GM21526 (cell line): ENCODE measurements at regions not wholly inside any gene's neighbourhood (a gene's known extent, or its start where the extent isn't known, plus 50 kb on each side); places are given as distances from the start of the nearest gene placed in this dataset.
"Not testable (repeated sequence)": the region's sequence is repeated elsewhere in the genome, so short reads cannot be mapped to it uniquely, and the experiment has no call there.

Source experiments
- ATAC-seq: cut with Tn5 transposase; IDR thresholded peaks from one replicate; pipeline ENCODE4 v1.9.1; 2021; ENCODE audit warnings: moderate library complexity; ENCODE audit not compliant: unreplicated experiment, low FRiP score

DNA sequence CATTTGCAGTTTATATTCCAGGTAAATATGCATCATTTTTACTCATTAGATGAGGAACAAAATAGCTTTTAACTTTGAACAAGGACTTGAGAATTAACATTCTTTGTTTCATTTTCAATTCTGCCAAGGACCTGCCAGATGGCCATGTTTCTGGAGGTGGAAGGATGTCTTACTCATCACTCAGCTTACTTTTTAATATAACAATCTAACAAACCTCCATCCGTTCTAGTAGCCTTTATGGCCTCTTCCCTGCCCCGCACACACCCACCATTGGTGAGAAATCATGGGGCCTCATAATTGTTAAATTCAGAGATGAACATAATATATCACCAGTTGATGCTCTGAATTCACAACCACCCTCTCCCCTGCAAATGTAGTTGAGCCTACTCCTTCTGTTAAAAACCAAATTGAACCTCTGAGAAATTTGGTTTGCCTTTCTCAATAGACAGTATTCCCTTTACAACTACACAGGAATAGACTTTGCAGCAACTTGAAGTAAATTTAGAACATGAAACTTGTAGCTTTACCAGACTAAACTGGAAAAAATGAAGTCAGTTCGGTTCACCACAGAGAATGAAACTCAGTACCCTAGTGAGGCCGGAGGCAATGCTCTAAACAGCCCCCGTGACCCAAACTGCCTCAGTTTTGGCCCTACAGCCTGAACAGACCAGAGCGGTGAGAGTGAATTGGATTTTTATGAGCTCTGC lies 50.1 kb upstream of the ACSL4 start:
- peak; percentile 81 for ATAC-seq

DNA sequence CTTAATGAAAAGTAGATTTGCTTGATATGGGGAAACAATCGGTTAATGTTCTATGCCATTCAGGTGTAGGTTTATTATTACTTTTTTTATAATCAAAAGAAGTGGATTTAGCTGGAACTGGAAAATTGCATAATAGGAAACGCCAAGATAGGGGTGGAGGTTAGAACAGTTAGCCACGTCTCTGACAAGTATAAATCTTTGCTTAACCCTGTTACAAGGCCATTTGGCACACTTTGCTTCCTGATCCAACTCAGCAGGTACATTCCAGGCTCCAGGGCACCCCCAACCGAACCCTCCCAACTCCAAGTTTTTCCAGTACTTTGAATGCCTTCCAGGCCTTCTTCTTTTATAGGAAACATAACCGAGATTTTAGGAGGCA lies 50.6 kb upstream of the ACSL4 start:
- no peak for ATAC-seq

DNA sequence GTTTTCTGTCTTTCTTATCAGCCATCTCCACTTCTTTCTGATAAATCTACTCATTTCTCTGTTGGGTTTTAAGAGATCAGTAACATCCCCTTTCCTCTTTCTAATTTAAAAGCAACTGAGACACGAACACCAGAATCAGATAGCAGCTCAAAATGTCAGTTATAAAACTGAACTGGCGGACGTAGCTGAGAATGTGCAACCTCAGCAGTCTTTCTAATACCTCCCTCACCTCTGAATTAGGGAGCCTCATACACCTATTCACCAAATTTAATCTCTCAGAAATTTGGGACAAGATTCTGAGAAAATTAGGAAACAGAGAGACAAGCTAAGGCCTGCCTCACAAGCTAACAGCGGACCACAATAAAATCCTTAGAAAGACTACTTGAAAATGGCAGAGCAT lies 52.0 kb upstream of the ACSL4 start:
- no peak for ATAC-seq

DNA sequence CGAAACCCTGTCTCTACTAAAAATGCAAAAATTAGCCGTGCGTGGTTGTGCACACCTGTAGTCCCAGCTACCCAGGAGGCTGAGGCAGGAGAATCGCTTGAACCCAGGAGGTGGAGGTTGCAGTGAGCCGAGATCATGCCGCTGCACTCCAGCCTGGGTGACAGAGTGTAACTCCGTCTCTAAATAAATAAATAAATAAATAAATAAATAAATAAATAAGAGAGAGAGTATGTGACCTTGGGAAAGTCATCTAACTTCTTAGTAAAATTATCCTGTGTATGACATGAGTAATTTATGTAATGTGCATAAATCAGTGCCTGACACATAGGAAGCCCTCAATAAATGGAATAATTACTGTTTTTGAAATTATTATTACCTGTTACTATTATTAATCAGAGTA lies 57.5 kb upstream of the ACSL4 start:
- not testable (repeated sequence) for ATAC-seq

DNA sequence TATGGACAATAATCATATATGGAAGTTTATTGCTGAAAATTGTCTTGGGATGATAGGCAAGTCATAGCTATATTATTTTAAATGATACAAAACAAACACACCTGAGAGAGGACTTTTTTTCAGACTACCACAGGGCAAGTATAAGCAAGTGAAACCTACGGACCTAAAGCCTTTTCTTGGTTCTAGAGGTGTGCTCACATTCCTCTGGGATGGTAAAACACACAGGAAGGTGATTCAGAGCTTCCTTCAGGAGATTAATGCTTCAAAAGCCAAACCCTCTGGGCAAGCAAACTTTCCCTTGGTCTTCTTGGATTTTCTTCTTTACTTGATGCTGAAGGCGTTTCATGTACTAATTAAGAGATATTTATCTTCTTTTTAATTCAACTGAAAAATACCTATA lies 60.1 kb upstream of the ACSL4 start:
- no peak for ATAC-seq

DNA sequence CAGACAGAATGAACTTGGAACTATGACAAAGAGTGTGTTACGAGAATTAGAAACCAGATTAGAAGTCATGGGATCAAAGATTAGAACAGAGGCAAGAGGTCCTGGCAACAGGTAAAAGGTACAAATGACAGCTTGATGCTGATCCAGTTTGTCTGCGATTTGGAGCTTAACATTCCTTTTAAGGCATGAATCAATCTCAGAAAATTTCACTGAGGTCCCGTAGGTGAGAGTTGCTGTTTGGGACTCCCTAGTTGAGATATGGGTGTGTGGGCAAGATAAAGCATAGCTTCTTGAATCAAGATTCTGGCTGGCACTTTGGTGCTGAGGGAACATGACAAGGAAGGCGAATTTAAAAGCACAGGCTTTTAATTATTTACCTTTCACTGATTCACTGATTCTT lies 62.6 kb upstream of the ACSL4 start:
- ATAC-seq = no peak

DNA sequence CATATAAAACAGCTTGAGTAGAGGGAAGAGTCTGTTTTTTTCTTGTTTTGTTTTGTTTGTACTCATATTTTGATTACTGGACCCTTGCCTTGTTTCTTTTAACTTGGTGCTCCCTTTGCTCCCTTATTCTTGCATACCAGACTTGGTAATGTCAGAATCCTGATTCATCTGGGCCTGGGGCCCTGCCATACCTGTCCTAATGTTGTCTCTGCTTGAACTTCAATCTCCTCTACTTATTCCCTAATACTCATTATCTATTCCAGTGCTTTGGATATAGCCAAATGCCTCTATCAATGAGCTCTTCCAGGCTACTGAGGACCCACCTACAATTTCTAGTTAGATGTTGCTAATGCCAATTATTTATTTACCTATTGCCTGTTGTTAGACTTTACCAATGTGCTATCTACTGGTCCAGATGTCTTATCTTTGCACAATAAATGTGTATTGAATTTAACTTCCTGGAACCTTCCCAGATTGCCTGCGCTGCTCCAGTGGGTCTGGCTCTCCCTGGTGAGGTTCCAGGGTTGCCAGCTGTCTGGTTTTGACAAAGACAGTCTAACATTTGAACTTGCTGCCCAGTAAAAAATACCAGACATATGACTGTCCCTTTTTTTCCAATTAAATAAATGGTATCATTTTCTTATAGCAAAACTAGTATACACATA lies 64.4 kb upstream of the ACSL4 start:
- ATAC-seq = no peak

DNA sequence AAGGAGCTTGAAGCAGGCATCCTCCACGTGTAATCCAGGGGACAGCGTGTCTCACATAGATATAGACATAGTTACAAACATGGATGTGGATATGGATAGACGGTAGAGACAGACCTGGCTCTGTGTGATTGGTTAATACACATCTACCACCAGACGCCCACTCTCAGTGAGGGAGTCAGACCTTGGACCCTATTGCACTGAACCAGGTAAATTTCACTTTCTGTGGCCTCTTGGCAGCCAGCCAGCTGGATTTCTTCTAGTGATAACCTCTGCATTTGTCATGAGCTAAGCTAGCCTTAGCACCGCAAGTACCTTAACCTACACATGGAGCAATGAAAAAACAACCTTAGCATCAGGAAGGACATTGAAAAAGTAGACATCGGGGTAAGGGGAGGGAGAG lies 79.2 kb upstream of the ACSL4 start:
- ATAC-seq = no peak

DNA sequence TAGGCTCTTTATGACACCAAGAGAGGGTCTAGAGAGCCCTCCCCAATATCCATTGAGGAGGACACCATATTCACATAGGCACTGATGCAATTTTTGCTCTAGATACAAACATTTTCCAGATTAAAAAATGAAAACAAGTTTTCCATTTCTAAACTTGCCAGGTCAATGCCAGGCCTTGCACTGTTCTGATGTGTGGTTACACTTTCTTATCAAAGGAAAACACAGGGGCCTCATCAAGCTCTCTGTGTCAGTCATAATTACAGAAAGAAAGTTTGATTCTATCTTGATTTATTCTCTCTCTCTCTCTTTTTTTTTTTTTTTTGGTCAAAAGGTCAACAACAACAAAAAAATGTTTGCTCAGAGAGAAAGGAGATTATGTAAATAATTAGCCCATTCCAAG lies 80.2 kb upstream of the ACSL4 start:
- no peak for ATAC-seq

DNA sequence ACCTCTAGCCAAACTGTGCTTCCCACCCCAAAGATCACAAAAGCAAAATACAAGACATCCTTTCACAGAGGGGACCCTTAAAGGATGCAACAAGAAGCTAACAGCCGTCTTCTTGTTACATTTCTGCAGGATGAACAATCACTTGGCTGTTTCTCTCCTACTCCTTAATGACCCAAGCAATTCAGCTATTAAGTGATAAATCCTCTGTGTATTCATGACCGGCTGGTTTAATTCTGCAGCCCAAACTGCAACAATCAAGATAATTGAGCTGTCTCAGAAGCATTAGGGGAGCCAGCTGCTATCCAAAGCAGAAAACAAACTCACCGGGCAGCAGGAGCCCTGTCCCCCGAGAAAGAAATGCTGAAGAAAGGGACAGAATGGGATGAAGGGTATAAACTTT lies 85.9 kb upstream of the ACSL4 start:
- ATAC-seq = no peak

DNA sequence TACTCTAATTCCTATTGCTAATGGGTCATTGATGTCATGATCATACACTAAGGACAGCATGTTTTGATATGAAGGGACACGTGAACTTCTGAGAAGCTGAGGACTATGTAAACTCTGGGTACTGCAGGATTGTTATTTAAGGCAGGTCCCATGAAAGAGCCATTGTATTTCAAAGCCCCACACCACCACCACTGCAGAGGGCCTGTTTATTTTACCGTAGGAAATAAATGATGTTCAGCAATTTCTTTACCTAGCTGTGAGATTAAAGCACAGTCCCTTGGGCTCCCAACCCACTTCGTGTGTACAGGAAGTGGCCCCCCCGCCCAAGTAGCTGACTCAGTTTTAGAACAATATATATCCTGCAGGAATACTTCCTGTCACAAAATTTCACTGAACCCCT lies 89.8 kb upstream of the ACSL4 start:
- no peak for ATAC-seq

DNA sequence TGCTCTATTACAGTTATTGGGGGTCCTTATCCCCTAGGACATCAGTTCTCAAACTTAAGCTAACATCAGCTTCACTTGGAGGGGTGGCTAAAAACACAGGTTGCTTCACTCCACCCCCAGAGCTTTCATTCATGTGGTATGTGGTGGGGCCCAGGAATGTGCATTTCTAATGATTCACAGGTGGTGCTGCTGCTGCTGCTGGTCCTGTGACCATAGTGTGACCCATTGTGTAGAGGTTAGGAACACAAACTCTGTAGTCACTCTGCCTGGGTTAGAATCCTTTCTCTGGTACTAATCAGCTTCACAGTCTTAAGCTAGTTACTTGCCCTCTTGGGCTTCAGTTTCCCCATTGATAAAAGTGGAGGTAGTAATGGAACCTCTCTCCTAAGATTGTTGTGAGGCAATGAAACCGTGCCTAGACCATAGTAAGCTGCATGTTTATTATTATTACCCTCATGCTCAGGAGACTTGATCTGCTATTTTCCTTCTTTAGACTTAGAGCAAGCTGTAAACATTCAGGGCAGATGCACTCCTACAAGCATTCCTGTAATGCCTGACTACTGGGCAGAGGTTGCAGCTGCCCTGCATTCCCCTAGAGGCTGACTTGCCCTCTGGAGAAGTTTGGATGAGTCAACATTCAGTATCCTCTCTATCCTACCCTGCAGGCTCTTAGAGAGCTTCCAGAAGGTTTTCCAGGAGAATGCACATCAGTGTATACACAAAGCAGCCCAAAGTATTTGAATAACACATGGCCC lies 94.1 kb upstream of the ACSL4 start:
- no peak for ATAC-seq

DNA sequence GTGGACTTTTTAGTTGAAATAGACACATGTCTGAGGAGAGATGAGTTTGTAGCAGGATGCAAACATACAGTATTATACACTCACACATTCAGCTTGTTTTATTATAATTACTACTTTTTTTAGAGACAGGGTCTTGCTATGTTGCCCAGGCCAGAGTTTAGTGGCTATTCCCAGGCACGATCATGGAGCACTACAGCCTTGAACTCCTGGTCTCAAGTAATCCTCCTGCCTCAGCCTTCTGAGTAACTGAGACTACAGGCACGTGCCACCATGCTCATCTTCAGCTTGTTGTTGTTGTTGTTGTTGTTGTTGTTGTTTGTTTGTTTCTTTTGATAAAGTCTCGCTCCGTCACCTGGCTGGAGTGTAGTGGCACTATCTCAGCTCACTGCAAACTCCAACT lies 94.7 kb upstream of the ACSL4 start:
- ATAC-seq = no peak

DNA sequence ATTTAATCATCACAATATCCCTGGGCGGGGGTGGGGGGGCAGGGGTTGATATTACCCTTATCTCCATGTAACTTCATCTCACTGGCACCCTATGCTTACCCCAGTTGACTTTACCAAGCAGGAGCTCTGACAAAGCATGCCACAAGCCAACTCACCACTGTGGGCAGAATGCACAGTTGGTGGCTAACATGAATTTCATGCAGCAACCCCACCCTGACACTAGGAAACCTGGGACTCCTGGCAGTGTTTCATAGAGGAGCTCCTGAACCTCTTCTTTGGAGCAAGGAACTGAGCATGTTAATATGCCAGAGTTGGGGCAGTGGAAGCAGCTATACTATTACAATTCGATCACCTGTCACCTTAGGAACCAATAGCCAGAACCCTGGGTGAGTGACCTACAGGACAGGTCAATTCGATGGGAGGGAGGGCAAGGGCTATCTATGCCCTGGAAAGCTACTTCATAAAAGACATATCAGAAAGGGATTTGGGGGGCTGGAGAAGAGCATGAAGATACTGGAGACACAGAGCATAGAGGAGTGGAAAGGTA lies 97.2 kb upstream of the ACSL4 start:
- no peak for ATAC-seq

DNA sequence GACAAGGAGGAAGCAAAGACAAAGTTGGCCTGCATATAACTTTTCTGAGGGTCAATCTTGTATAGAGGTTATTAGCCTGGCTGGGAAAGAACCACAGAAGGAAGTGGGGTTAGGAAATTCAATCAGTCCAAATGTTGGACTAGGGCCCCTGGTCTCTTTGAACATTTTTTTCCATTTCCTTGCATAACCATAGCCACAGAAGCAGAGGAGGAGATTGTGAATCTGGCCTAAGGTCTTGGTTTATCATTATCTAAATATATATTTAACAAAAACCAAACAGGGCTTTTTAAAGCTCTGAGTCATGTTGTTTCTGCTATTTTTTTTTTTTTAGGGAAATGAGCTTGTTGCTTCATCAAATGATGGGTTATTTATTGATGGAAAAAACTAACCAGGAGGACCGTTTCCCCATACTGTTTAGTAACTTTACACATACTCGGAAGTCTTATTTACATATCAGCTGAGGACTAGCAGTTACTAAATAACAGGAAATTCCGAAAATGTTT lies 97.7 kb upstream of the ACSL4 start:
- peak; percentile 51 for ATAC-seq

DNA sequence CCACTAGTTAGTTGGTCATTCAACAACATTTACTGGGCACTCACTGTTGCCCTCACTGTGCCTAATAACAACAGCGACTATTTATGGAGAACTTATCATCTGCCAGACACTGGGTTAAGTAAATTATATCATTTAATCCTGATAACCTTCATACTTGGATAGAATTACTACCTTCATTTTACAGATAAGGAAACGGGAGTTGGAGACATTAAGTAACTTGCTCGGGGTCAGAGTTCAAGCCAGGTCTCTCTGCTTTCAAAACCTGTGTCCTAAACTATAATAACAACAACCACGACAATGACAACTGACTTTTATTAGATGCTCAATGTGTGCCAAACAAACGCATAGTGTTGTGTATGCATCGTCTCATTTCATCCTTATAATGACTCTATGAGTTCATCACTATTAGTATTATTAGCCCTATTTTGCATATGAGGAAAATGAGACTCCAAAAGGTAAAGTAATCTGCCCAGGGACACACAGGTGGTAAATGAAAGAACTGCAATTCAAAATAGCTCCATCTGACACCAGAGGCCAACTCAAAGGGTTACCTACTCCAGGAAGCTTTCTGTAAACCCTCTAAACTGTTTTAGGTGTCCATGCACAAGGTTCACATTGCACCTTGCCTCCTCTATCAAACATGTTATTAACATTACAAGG lies 98.4 kb upstream of the ACSL4 start:
- no peak for ATAC-seq

DNA sequence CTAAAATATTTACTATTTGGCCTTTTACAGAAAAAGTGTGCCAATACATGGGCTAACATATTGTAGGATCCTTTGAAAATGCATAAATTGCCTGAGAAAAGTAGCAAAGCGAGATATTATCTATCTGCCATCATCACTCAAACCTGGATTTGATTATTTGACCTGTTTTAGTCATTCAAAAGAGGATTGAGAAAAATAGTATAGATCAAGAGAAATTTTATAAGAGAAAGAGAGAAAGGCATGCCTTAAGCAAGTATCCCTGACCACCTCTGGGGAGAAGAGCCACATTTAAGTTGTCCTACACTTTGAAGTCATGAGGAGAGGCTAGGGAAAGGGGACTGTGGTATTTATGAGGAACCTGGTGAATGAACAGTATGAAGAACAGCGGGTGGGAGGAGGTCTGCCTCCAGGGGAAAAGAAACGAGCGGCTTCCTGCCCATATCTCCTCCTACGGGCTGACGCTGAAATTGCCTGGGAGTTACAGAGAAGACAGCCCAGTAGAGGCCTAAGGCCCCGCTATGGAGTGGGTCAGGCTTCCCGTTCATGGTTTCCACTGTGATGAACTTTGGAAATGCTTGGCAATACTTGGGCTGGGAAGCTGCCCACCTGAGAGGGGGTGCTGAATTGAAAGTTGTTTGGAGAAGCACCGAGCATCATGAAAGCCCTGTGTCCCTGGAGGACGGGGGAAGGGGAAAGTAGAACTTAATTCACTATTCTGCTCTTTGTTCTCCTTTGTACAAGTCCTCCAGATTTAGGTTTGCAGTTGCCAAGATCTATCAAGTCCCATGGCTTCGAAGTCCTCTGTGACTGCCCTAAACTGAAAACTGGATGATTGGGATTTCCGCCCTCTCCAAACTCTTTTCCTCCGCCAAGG lies 106.9 kb upstream of the ACSL4 start:
- ATAC-seq = no peak

DNA sequence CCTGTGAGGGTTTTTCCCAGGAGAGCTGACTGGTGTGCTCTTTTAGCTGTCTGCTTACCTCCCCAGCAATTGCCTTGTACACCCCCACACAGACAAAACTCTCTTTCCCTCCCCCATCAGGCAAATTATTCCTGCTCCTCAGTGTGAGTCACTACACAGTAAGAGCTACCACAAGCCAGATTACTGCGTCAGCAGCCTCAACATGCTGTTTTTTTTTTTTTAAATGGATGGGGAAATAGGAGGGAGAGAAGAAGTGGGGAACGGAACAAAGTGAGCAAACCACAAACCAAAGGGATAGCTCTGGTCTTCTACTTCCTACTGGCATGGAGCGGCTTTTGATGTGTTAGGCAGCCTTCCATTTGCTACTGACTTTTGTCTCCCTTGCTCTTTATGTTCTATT lies 107.5 kb upstream of the ACSL4 start:
- ATAC-seq = no peak

DNA sequence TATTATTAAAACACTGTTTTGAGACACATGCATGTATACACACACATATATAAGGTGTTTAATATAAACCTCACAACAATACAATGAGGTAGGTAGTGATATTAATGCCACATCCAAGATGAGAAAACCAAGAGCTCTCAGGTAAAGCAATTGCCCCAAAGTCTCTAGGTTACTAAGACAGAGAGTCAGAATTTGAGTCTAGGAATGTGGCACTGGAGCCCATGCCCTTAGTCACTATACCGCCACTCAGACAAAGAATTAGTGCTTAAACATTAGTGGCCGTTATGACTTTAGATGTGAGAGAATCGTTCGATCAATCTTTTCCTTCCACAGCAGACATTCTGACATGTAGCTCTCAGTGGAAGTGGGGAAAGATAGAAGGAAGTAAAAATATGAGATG lies 108.2 kb upstream of the ACSL4 start:
- no peak for ATAC-seq
